ENCODE measurements at regions not wholly inside any gene's neighbourhood (a gene's known extent, or its start where the extent isn't known, plus 50 kb on each side); places are given as distances from the start of the nearest gene placed in this dataset.

- Histone ChIP-seq H3K4me1 (ENCODE audit: control insufficient read depth in 1 of 2, insufficient read depth in 2 of 2, low read length in 2 of 2) (no peaks in the 10 kb centered on the region), H3K36me3 (ENCODE audit: control insufficient read depth in 1 of 2, insufficient read depth in 2 of 2, low read length in 2 of 2) (no peaks in the 10 kb centered on the region), H3K9me3 (ENCODE audit: control insufficient read depth in 1 of 2, insufficient read depth in 1 of 2, low read depth in 1 of 2, low read length in 2 of 2) (no peaks in the 10 kb centered on the region), H4K20me1 (ENCODE audit: insufficient read depth) (no peaks in the 10 kb centered on the region), H2AFZ (ENCODE audit: low read depth, low read length, poor library complexity, severe bottlenecking) (no peak overlapping the region), H3K4me3 (replicated peaks in 1 of 2; ENCODE audit: low read depth in 1 of 2, low read length in 2 of 2) (no peak overlapping the region), H3K9ac (ENCODE audit: low read length) (no peak overlapping the region), H3K27me3 (ENCODE audit: insufficient read depth, low read length) (no peaks in the 10 kb centered on the region), H3K27ac (ENCODE audit: low read depth, low read length) (no peak overlapping the region), H3K9me2 (ENCODE audit: insufficient read depth) (no peaks in the 10 kb centered on the region), H3K4me2 (ENCODE audit: low read length) (no peak overlapping the region), H3K79me2 (ENCODE audit: insufficient read depth, low read length) (no peaks in the 10 kb centered on the region)
- ATAC-seq (no peak), DNase-seq (ENCODE audit: low read depth, low spot score) (no peak)
- ChIA-PET RAD21 (ENCODE audit: low non-redundant PET in 1 of 2, low total read pairs in 2 of 2, uncharacterized antibody in 2 of 2, unreplicated experiment in 2 of 2) (no interaction called here), CTCF (no interaction called here), POLR2A (no interaction called here)
- BruUV-seq (replicated peaks): no TSS peak
- intact Hi-C loops (cut with micrococcal nuclease): no loop called here
- TF ChIP-seq JUND (IDR thresholded peaks at IDR 0.05): no peak
- TF ChIP-seq ATF3 (IDR thresholded peaks at IDR 0.05): no peak
- no peak for TF ChIP-seq CTCF (IDR thresholded peaks at IDR 0.05 in 2 of 3, conservative IDR thresholded peaks at IDR 0.05 in 1 of 3; ENCODE audit: borderline replicate concordance in 1 of 3, insufficient read depth in 1 of 3, low read depth in 2 of 3, low read length in 2 of 3)
- TF ChIP-seq EZH2 (IDR thresholded peaks at IDR 0.05): no peak
- no peak for TF ChIP-seq ZBTB33 (IDR thresholded peaks at IDR 0.05; ENCODE audit: extremely low read depth, insufficient replicate concordance, low read length)
- no peak for TF ChIP-seq ELF1 (IDR thresholded peaks at IDR 0.05; ENCODE audit: borderline replicate concordance, low read depth)
- TF ChIP-seq CEBPB (IDR thresholded peaks at IDR 0.05; ENCODE audit: low read depth): no peak
- no peak for TF ChIP-seq CBX3 (IDR thresholded peaks at IDR 0.05; ENCODE audit: low read depth)
These were observed 337.7 kb downstream of the GATA3 start for GRCh38 chr10:8392216-8392615.

Data from HCT116 (cell line).